ENCODE measurements at regions not wholly inside any gene's neighbourhood (a gene's known extent, or its start where the extent isn't known, plus 50 kb on each side); places are given as distances from the start of the nearest gene placed in this dataset.
"Not testable (repeated sequence)": the region's sequence is repeated elsewhere in the genome, so short reads cannot be mapped to it uniquely, and the experiment has no call there.

DNA sequence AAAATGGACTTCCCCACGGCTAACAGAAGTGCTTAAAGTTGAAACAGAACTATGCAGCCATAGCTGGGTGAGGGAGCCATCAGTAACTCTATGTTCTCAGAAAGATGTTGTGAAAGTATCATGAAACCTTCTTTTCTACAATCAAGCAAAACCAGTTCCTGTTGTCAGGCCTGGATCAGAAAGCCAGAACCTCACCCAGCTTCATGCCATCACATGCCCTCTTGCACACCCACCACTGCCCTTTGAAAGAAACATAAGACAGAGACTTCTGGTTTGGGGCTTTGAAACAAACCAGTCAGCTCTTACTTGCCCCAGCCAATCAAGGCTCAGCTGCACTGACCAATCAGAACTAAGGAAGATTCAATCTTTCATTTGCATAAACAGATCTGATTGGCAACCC, 230.8 kb upstream of the FERD3L start:
- DNase-seq, result no peak

GRCh38 chr7:19373334-19373733, 228.1 kb upstream of the FERD3L start:
- DNase-seq, result no peak

- no peak for DNase-seq
These were observed 224.6 kb upstream of the FERD3L start for GRCh38 chr7:19369806-19370205.

- no peak for DNase-seq
These were observed 224.0 kb upstream of the FERD3L start for GRCh38 chr7:19369182-19369581.

- no peak for DNase-seq
These were observed 223.3 kb upstream of the FERD3L start for GRCh38 chr7:19368491-19368925.

DNA sequence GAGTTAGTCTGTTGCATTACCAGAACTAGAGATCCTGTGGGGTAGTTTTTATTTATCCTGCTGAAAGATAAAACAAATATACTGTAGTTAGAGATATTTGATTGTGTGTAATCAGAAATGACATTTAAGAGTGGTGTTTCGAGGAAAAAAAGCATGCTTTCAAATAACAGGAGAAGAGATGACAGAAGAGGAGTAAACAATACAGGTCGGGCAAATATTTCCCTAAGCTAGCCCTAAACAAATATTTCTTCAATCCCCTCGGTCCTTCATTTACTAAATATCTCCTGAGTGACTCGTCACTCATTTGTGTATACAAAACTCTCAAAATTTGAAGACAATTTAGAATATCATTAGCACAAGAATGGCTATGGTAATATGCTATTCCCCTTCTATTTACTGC, 219.7 kb upstream of the FERD3L start:
- no peak for DNase-seq

GRCh38 chr7:19362099-19362498, 216.9 kb upstream of the FERD3L start:
- no peak for DNase-seq

- no peak for DNase-seq
These were observed 208.0 kb upstream of the FERD3L start for GRCh38 chr7:19353180-19353579.

DNA sequence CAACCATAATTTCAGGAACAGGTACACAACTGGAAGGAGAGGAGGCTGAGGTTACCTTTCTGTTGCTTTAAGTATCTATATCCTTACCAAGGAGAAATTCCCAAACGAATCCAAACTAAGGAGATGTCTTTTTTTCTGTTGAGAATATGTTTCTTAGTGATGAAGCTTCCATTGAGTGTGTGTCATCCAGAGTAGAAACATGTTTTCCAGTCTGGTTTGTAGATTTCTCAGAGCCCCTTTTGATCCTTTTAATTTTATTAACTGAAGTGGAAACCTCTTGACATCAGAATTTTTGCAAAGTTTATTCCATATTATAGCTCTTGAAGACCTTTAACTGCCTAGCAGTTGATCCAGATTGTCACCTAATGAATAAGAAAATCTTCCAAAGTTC, 207.1 kb upstream of the FERD3L start:
- no peak for DNase-seq

DNA sequence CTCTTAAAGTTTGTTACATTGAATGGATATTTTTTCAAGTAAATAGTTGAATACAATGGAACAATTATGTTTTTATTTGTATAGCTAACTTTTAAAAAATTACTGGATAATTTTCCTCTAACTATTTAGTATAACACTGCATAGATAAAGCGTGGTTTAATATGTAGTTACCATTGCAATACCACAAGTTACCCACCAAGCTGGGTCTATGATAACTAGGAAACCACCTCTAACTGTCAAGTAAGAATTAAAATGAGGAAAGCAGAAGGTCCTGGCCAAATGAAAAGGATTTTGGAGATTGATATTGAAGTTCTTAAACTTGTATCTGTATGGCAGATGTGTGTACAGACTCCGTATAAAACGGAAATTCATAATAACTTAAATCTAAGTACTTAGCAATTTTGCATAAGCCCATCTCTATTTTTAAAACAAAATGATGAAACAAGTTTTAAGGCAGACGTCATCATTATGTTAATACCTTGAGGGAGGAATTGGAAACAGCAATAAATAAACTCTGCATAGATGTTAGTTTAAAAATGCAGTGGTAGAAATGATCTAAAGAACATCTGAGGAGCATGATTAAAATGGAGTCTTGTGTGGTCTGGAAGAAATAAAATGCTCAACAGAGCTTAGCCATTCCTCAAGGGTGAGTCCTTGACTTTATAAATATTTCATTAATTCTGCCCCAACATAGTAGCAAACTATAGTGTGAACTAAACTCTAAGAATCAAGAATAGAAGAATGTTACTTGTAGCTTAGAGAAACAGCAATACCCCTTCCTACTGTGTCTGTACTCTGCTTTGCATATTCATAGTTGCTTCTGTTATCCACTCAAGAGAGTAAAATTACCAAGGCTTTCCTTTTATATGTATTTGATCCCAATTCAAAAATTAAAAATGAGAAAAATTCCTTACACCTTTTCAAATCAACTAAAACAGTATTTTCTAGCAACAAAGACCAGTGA, 206.4 kb upstream of the FERD3L start:
- DNase-seq, result no peak

- no peak for DNase-seq
These were observed 194.3 kb upstream of the FERD3L start for GRCh38 chr7:19339512-19339911.

GRCh38 chr7:19338512-19338911, 193.3 kb upstream of the FERD3L start:
- not testable (repeated sequence) for DNase-seq

GRCh38 chr7:19336836-19337383, 191.7 kb upstream of the FERD3L start:
- DNase-seq, result no peak

DNA sequence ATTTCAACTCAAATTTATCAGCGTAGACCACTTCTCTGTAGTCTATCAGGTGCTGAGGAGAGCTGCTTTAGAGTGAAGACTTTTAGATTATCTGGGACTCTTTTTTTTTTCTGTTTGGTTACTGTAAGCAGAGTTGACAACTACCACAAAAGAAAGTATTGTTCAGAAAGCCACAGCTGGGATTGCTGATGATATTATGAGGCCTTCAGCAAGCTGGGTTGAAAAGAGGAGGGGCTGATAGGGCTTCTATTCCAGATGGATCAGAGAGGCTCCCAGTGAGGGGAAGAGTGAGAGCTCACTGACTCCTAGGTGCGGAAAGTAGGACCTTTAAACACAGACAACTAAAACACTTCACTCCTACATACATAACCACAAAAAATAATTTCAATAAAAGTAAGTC, 188.5 kb upstream of the FERD3L start:
- peak in 2 of 14 donors; percentile 0 to 2 for DNase-seq

DNA sequence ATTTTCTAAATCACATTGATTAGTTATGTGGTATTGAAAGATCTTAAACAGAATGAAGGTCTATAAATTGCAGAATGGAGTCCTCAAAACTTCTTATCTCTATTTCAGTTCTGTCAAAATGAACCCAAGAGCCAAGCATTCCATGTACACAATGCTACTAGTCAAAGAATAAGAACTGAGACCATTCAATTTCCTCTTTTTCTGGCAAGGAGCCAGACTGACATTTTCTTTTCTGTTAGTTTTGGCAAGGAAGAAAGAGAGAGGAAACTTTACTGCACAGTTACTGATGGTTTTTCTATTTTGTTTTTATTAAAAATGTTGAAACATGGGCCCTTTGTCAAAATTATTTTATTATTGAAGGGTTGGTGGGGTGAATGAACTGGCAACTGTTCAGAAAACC, 181.8 kb upstream of the FERD3L start:
- DNase-seq, result no peak

DNA sequence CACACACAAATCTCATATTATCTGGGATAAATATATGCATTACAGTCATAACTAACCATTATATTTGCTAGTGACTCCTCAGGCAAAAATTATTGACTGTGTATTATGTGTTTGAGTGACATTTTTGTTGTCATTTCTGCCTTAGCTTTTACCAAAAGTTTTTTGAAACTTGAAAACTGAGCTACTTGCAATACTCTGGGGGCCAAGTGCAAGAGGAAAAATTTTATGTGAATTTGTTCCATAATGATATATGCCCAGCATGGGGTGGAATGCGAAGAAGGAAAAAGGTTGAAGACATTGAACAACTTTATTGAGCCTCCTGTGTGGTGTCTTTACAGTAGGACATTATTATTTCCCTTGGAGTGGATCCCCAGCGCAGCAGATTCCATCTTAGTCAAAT, 176.8 kb upstream of the FERD3L start:
- DNase-seq, result no peak

- no peak for DNase-seq
These were observed 173.1 kb upstream of the FERD3L start for GRCh38 chr7:19318287-19318686.

DNA sequence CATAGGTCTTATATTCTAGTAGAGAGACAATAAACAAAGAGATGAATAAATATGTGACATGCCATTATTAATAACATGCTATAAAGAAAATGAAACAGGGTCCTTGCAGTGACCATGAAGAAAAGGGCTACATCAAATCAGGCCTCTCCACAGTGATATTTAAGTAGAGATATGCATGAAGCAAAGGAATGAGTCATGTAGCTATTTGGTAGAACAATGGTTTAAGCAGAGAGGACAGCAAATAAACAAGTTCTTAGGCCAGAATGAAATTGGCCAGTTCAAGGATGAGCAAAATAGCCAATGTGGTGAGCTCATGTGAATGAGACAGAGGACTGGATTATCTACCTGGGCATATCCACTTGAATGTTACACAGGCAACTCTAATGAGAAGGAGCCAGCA, 172.2 kb upstream of the FERD3L start:
- no peak for DNase-seq

DNA sequence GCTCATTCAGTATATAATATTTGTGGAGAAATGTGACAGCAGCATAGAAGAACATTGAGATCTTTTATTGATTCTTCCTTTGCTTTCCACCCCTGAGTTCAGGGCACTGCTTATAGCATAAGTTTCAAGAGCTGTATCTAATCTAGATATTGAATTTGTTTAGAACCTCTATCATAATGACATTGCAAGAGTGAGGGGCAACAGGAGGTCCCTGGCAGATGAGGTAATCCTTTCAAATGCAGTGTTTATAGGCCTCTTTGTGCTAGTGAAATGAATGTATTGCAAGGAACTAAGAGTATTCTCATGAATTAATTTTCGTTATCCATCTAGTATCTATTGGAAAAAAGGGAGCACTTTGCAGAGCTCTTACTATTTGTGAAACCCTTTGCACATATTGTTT, 167.2 kb upstream of the FERD3L start:
- DNase-seq, result no peak

DNA sequence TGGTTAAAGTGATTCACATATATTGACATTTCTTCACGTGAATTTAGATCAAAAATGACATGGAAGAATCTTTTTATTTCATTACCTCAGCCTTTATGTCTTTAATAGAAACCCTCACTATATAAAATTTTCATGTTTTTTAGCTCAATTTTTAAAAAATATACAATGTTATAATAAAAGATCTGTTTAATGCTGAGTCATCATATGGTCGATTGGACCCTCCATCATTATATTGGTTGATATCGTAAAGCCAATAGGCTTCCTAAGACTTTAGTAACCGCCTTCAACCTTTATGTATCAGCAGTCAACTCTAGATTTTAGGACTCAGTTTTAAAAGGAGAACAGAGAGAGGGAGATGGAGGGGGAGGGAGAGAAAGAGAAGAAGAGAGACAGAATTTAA, 162.3 kb upstream of the FERD3L start:
- DNase-seq, result no peak

DNA sequence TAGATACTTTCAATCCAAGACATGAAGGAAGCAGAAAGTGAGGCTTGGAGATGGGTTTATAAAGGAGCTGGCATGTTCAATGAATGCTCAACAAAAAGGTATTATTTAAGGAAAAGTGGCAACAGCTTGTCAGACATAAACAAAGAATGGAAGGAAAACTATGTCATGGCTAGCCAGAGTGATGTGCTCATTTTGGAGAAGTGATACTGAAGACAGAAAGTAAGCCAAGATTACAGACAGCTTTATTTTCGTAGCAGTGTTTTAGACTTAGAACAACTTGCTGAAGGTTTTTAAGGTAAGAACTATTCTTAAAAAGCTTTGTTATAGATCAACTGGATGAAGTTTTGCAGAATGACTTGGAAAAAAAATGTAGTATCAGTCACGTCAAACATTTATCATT, 160.5 kb upstream of the FERD3L start:
- no peak for DNase-seq

DNA sequence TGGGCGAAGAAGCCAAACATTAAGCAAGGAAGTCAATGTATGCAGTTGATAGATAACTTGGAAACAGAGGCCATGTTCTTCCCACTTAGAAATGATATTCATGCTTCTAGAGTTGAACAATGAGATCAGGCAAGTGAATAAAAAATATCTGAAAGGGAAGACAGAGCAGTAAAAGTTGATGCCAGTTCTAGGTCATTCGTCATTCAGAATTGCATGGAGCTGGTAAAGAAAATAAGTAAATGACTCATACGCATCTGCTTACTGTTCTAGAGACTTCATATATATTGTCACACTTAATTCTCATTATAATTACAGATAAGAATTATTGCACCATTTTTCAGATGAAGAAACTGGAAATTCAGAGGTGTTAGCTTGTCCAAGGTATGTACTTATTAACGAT, 158.9 kb upstream of the FERD3L start:
- no peak for DNase-seq

GRCh38 chr7:19302731-19303130, 157.5 kb upstream of the FERD3L start:
- DNase-seq, result no peak

DNA sequence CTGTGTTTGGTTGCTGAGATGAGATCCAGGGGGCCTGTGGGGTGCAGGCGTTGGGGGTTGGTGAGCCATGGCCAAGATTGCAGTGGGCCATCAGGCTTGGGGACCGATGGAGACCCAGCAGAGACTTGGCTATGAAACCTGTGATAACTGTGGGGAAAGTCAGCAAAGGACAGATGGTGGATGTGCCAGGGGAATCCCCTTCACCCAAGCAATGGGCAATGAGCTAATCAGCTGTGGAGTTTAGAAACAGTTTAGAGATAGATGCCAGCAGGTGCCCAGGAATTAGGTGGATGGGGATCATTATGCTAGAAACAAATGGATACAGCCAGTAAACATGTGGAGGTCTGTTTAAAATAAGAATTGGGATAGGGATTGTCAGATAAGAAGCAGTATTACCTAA, 151.4 kb upstream of the FERD3L start:
- DNase-seq, result no peak
